ENCODE measurements at regions not wholly inside any gene's neighbourhood (a gene's known extent, or its start where the extent isn't known, plus 50 kb on each side); places are given as distances from the start of the nearest gene placed in this dataset.

DNA sequence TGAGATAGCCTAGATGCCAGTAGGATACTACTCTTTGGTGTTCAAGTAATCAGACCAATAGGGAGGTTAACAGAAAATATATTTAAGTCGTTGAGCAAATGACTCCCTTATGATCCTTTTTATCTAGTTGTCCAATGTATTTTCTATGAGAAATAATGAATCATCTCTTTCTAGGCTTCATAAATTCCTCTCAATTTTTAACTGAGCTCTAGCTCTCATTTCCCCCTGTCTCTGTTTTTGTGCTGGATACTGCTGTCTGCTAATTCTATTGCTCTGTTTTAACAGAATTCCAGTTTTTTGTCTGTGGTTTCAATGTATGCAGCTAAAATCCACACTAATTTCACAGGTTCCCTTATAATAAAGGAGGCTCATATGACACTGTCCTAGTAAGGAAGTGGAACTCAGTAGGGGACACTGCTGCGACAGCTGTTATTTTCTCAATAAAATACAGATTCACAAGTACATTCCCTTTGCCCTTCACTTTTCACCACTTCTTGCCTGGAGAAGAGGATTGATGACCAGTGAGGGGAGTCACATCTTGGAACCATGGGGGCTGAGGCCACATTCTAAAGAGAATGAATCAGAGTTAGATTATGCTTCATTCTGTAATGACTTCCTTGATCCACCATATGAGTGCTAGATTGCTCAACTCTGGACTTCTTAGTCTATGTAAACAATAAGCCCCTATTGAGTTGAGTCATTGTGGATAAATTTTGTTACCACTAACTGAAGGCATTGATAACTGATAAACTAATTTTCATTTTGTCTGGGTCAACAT is 558.7 kb upstream of the KCNMB2 start:
- no peak for DNase-seq

DNA sequence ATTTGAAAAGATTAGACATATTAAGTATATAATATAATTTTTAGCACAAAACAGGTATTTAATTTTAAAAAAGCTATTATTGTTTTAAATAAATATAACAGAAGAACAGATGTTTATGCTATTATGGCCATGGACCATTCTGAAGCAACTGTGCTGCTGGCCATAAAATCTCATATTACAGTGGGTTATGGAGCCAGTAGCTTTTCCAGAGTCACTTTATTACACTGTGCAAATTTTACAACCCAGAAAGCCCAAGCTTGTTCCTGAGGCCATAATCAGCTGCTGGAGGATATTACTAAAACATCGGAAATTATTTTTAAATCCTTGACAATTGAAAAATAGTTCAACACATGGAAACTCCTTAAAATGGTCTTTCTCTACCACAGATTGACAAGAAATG is 557.3 kb upstream of the KCNMB2 start:
- DNase-seq, result no peak

DNA sequence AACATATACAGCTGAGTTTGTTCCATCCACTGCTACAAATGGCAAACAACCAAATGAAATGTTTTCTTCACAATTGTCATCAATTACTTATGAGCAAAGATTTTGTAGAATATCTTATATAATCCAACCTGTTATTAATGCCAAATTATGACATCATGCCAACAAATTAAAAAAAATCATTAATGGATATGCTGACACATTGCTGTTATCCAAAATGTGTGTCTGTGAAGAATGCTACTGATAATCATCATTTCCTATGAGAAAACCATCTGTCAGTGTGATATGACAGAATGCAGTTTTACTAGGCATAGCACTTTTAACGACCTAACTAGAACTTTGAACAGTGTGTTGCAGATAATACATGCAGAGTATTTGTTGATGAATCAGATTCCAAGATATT is 556.5 kb upstream of the KCNMB2 start:
- DNase-seq, result no peak

DNA sequence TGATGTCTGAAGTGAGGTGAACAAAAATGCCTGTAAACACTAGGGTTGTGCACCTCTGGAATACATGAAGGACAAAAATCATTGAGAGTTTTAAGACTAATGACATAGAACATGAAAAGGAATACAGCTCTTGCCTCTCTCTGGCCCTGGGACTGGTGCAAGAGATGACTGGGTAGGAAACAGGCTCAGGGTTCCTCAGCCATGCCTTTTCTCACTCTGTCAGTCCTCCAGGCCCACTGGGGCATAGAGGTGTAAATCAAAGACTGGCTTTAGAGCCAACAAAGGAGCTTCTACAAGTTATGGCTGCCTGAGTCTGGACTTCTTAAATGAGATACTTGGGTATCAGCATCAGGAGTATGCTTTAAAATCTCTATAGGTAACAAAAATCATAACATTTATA is 554.7 kb upstream of the KCNMB2 start:
- no peak for DNase-seq

DNA sequence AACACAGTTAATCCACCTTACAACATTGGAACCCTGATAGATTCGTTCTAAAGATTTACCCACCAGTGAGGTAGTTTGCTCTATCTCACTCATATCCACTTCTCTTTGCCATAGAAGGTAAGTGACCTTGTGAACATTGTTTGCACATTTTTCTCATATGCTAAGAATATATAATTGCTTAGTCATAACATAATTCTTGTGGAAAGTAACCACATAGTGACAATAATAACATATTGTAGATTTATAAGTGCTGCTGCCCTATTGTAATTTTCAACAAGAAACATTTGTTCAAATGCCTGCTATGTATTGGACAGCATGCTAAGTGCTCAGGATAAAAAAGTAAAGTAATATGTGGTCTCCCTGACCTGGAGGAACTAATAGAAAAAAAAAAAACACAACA is 554.2 kb upstream of the KCNMB2 start:
- DNase-seq, result no peak

DNA sequence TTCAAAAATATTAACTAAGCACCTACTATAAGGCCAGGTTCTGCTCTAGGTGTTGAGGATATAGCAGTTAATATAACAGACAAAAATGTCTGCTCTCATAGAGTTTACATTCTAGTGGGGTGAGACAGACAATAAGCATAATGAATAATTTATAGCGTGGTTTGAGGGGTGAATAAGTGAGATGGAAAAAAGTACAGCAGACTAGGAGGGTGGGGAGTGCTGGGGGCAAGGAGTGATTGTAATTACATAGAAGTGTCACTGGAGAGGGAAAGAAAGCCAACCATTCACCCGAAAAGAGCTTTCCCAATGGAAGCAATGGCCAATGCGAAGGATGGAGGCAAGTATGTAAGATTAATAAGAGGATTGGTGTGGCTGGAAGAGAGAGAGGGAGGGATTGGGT is 552.9 kb upstream of the KCNMB2 start:
- no peak for DNase-seq

DNA sequence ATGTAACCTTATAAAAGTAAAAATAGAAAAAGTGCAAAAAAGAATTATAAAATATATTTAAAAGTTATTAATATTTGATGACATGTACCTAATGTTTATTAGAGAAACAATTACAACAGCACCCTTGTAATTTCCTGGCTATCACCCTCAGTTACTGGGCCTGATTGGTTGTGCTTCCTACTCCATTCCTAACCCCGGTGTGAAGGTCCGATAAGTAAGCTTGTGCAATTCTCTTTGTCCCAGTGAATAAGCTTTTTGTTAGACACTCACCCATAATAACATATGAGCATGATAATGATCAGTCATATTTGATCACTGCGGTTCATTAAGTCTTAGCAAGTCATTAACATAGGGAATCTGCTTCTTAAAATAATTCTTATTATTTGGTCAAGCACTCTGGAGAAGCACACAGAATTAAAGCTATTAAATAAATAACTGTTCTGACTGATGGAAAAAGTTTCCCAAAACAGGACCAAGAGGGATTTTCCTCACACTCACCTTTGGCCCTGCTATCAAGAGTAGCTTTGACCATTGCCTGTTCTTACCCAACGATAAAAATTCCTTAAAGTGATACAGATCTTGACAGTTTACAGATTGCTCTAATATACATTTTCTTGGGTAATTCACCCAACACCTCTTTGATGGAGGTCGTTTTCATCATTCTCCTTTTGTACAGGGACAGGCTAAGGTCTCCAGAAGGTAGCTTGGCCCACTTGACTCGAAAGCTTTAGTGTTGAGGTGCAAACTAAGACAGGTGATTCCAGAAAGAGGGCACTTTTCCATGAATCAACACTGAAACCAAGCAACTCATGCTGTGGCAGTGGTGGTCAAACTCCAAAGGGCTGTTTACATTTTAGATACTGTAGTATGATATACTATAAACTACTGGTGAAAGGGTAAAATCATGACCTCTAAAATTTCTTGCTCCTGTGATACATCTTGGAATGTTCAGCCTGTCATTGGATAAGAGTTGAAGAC is 543.0 kb upstream of the KCNMB2 start:
- no peak for DNase-seq

DNA sequence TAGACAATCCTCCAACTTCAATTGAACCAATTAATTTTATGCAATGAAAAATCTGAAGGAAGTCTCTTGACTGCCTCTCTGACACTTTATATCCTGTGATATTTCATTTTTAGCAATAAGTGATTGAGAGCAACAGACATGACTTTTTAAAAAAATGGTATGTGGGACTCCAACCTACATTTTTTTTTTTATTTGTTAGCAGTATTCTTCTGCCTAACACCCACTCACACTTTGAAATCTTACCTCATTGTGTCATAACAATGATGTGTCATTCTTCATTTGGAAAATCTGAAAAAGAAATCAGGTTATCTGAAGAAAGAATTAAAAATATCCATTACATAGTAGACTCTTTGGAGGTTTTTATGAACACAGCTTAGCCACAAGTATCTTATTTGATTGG is 541.3 kb upstream of the KCNMB2 start:
- DNase-seq, result no peak

DNA sequence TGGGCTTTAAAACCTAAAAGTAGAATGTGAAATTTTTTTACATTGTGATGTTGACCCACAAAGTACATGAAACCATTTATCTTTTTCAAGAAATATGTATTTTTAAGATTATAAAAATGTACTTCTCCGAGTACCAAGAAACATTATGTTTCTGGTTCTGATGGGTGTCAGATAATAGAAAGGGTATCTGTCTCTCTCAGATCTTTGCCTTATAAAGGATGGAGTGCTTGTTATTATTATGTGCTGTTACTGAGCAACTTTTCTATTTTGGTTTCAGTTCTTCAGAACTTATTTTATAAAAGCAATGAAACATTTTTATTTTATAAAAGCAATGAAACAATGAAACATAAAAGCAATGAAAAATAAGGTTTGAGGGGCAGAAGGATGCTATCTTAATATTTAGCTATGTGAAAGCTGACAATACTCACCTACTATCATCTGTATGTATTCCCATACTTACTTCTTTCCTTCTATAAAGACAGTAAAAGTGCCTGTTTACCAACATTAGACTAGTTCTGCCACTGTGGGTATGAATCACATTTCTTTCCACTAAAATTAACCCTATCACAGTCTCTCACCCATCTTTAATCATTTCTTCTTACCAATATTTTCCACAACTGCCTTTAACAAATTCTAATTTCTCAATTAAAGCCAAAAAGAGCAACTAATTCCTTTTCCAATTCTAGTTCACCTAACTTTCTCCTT is 540.7 kb upstream of the KCNMB2 start:
- no peak for DNase-seq

DNA sequence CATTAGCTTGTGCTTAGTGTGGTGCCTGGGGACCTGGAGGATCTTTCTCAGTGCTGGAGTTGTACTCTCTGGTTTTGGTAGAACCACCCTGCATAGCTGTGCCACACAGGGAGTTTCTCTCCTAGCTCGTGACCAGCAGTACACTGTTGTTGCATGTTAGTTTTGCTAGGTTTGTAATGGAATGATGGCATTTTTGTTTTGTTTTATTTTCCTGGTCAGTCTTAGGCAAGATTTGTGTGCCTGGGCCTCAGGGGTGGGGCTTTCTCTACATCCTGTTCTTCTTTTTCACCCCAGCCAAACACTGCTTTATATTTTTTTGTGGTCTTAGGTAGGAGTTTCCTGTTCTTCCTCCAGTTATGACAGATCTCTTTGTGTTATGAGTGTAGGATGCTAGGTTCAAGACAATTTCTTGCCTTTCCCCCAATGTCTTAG is 534.5 kb upstream of the KCNMB2 start:
- no peak for DNase-seq

DNA sequence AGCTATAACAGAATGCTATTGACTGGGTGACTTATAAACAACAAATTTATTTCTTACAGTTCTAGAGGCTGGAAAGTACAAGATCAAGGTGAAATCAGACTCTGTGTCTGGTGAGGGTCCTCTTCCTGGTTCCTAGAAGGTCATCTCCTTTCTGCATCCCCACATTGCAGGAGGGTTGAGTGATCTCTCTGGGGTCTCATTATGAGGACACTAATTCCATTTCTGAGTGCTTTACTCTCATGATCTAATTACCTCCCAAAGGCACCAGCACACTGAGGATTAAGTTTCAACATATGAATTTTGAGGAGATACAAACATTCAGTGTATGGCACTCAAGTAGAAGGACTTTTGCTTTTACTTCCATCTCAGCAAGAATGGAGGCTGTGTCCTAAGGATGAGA is 534.1 kb upstream of the KCNMB2 start:
- no peak for DNase-seq

DNA sequence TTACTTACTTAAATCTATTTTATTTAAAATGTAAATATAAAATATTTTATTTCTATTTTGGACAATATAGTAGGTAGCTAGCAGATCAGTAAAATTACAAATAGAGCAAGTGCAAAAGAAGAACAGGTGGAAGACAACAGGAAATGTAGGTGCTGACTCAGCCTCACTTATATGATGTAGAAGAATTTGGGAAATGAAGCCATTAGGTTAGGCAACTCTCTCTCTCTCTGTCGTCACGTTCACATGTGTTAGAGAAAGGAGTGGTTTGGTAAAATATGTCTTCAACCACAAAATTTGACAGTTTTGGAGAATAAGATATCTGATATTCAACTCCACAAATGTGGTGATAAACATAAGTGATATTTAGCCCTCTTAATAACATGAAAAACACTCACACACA is 532.5 kb upstream of the KCNMB2 start:
- DNase-seq, result no peak

DNA sequence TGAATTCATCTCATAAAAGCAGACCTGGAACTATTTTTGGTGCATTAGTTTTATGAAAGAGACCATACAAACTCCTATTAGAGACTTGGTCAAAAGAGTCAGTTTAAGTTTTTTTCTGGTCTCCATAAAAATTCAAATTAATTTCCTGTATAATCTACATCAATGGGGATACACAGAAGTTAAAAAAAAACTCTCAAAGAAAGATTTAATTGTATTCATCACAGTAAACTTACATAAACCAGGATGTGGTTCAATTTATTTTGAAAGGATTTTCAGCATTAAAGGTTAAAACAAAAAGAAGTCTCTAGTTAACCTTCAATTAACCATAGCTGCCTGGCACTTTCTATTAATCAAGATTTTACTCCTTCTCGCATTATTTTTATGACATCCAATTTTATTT is 530.3 kb upstream of the KCNMB2 start:
- DNase-seq, result no peak

DNA sequence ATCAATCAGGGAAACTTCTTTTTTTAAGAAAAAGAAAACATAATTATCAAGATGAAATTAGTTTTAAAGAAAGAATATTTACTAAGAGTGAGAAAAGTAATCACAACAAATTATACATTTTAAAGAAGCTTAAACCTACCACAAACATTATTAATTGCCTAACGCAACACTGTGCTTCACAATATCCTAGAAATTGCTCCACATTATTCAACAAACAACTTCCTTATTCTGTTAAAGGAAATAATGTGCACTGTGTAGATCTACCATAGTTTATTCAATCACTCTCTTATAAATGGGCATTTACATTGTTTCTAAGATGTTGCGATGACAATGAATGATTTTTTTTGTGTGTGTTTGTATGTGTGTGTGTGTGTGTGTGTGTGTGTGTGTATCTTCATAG is 525.9 kb upstream of the KCNMB2 start:
- no peak for DNase-seq

DNA sequence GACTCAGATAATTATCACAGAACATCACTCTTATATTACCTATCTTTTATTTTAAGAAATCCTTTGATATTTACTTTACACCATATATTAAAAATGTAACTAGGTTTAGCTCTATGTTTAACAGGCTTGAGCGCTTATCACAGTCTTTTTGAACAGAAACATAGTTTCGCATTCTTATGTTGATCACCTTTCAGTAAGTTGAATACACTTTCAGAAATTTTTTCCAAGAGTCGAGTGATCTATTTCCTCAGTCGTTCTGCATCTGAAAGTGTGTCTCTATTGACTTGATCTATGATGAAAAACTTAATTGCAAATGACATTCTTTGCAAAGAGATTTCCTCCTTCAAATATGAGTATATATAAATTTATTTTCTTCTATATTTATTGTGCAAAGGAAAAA is 516.6 kb upstream of the KCNMB2 start:
- no peak for DNase-seq

DNA sequence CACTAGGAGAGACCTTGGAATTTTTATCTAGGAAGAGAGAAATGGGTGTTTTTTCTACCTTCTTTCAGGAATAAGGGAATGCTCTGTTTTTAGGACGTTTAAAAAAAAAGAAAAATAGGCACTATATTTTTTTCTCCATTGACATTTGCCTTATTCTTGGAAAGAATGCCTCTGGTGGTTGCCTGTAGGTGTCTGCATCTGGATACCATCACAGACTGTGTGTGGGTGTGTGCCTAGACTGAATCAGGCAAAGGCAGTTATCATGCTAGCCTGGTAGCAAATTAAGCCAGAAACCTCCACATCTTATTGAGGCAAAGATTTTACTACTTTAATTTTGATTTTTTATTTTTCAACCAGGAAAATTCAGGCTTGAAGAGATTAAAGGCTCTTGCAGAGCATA is 513.6 kb upstream of the KCNMB2 start:
- DNase-seq, result no peak

DNA sequence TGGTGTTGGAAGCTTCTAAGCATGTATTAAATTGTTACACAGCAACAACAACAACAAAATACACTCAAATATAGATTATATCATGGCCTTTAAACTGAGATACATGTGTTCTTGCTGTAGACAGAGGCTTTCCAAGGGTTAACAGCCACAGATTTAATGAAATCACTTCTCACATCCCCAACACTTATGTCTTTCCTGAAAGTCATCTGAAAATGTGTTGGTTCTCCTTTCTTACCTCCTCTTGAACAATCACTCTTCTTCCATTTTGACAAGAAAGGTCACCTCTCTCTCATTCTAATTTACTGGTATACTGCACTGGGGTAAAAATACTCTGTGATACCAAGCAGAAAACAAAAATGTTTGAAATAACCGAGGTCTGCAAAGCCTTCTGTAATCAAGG is 507.3 kb upstream of the KCNMB2 start:
- DNase-seq, result no peak

DNA sequence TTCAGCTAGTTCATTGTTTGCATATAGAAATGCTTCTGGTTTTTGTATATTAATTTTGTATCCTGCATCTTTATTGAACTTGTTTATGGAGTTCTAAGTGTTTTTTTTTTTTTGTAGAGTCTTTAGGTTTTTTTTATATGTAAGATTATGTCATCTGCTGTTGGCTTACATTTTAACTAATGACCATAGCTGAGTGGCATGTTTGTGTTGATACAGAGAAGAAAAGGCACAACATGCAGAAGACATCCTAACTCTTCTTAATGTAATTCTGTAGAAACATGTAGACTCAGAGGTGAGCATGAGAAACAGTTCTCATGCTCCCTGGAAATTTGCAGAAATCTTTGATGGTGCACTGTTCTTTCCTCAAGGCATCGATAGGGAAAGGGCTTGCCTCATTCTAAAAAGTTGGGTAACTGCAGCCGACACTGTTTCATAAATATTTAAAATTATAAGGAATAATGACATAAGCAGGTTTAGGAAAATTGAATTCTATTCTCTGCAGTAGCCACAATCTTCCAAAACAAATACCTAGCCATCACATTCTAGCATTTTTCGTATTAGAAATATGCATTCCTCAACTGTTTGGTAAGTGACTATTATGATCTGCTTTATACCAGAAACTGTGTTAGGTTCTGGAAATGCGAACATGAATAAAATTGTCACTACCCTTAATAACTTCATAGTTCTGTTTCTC is 499.6 kb upstream of the KCNMB2 start:
- no peak for DNase-seq

DNA sequence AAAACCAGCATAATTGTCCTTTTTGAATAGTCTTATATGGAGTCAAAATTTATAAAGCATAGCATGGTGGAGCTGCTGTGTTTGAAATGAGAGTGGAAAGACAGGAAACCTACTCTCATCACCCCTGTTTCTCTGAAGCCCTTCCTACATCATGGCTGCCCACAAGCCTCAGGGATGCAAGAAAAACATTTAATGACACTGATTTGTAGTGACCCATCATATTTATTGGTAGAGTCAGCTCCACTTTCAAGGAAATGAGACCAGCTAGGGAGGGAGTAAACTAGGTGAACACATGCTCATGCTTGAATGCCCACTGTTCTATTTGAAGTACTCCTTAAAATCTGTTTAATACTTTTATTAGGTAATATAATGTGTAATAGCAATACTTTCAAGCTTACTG is 494.3 kb upstream of the KCNMB2 start:
- no peak for DNase-seq

DNA sequence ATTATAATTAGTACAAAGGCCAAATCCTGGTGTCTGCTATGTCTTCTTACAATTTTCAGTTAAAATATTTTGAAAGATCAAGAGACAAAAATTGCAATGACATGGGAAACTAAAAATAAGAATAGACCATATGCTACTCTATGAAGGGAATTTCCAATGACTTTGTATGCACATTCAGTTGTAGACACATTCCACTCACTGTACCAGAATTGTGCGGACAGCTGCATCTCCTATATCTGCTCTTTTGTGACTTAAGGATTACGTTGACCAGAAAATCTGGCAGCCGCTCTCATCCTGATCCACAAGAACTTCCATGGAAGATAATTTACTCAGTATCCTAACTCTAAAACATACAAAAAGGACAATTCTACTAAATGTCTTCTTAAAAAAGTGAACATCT is 493.9 kb upstream of the KCNMB2 start:
- no peak for DNase-seq

DNA sequence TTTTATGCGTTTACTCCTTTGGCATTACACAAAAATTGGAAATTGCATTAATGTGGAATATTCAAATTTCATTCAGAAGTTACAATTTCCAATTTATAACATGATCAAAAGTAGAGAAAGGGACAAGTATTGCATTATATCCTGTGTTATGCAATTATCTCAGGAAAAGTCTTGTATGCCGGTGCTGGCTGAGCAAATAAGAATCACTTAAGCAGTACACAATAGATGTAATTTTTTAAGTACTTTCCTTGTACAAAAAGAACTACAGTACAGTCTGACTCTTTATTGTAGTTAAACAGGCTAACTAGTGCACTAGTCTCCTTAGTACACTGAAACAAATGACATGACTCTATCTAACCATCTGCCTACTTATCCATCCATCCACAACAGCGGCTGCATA is 493.2 kb upstream of the KCNMB2 start:
- no peak for DNase-seq

DNA sequence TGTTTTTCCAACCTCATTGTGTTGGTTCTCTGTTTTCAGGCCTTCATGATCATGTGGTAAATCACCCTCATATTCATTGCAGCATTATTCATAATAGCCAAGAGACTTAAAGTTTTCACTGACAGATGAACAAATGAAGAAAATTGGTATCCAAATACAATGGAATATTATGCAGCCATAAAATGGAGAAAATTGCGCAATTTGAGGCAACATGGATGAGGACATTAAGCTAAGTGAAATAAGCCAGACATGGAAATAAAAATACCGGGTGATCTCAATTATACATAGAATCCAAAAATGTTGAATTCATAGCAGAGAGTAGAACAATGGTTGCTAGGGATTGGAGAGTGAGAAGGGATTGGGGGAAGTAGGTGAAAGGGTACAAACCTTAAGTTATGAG is 491.9 kb upstream of the KCNMB2 start:
- no peak for DNase-seq

DNA sequence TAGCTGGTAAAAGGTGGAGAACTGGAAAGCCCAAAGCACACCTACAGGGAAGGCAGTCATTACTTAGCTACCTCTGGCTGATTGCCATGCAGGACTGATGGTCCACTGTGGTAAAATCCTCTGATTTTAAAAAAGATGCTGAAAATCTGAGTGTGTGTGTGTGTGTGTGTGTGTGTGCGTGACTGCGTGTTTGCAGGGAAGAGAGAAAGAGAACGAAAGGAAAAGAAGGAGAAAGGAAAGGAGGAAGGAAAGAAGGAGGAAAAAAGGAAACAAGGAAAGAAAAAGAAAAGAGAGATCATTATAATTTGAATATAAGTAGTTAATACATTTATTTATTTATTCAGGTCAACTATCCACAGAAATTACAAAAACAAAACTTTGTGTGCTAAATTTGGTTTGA is 488.7 kb upstream of the KCNMB2 start:
- DNase-seq, result no peak

Data from COR-L47 (cell line).